Ishikawa (cell line): ENCODE measurements at regions not wholly inside any gene's neighbourhood (a gene's known extent, or its start where the extent isn't known, plus 50 kb on each side); places are given as distances from the start of the nearest gene placed in this dataset.

Experiments used
- CEBPB ChIP-seq: IDR thresholded peaks from 2 replicates; pipeline ENCODE4 v1.6.1; 2012
- CREB1 ChIP-seq: IDR thresholded peaks from 2 replicates; pipeline ENCODE4 v1.6.1; 2012; ENCODE audit warnings: low read depth
- EGR1 ChIP-seq: IDR thresholded peaks from 2 replicates; pipeline ENCODE4 v1.6.1; 2012
- EP300 ChIP-seq: IDR thresholded peaks from 2 replicates; pipeline ENCODE4 v1.6.1; 2012; ENCODE audit warnings: borderline replicate concordance
- FOXM1 ChIP-seq: IDR thresholded peaks from 2 replicates; pipeline ENCODE4 v1.6.1; 2012; ENCODE audit warnings: low read depth, borderline replicate concordance
- NFIC ChIP-seq: IDR thresholded peaks from 2 replicates; pipeline ENCODE4 v1.6.1; 2012
- RAD21 ChIP-seq: IDR thresholded peaks from 2 replicates; pipeline ENCODE4 v1.6.1; 2012; ENCODE audit warnings: low read depth
- TAF1 ChIP-seq: IDR thresholded peaks from 2 replicates; pipeline ENCODE4 v1.6.1; 2012; ENCODE audit warnings: low read depth, mild to moderate bottlenecking
- TCF12 ChIP-seq: IDR thresholded peaks from 2 replicates; pipeline ENCODE4 v1.6.1; 2012; ENCODE audit warnings: low read depth
- TEAD4 ChIP-seq: IDR thresholded peaks from 2 replicates; pipeline ENCODE4 v1.6.1; 2012
- YY1 ChIP-seq: IDR thresholded peaks from 2 replicates; pipeline ENCODE4 v1.6.1; 2012; ENCODE audit warnings: low read depth
- ZBTB7A ChIP-seq: IDR thresholded peaks from 2 replicates; pipeline ENCODE4 v1.6.1; 2012; ENCODE audit warnings: low read depth
- TF ChIP-seq, protein P1 (sequence below): IDR thresholded peaks from 2 replicates; pipeline ENCODE4 v1.6.1; 2012
- TF ChIP-seq, protein P2 (sequence below): IDR thresholded peaks from 2 replicates; pipeline ENCODE4 v1.6.1; 2012; ENCODE audit warnings: low read depth, mild to moderate bottlenecking
- TF ChIP-seq, protein P3 (sequence below): IDR thresholded peaks from 2 replicates; pipeline ENCODE4 v1.6.1; 2012

DNA sequence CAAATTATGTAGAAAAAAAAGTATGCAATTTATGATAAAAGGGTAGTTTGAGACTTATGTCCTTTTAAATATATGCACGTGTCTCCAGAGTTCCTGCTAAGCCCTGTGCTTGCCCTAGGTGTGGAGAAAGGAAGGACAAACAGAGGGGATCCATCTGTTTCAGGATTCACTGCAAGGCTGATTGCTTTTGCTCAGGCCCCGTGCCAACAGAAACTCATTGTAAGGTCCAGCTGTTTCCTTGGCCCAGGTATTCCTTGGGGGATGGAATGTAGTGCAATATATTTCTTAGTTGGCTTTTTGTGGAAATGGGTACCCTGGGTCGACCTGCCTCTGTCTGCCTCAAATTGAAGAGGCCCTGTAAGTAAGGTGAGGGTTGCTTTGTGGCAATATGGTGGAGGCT lies 268.6 kb upstream of the CLINT1 start:
- no peak for TF ChIP-seq TAF1
- TF ChIP-seq TCF12, result no peak
- TF ChIP-seq EGR1, result no peak
- TF ChIP-seq EP300, result no peak
- TF ChIP-seq, protein P1, sequence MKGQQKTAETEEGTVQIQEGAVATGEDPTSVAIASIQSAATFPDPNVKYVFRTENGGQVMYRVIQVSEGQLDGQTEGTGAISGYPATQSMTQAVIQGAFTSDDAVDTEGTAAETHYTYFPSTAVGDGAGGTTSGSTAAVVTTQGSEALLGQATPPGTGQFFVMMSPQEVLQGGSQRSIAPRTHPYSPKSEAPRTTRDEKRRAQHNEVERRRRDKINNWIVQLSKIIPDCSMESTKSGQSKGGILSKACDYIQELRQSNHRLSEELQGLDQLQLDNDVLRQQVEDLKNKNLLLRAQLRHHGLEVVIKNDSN, result no peak
- TF ChIP-seq, protein P2, sequence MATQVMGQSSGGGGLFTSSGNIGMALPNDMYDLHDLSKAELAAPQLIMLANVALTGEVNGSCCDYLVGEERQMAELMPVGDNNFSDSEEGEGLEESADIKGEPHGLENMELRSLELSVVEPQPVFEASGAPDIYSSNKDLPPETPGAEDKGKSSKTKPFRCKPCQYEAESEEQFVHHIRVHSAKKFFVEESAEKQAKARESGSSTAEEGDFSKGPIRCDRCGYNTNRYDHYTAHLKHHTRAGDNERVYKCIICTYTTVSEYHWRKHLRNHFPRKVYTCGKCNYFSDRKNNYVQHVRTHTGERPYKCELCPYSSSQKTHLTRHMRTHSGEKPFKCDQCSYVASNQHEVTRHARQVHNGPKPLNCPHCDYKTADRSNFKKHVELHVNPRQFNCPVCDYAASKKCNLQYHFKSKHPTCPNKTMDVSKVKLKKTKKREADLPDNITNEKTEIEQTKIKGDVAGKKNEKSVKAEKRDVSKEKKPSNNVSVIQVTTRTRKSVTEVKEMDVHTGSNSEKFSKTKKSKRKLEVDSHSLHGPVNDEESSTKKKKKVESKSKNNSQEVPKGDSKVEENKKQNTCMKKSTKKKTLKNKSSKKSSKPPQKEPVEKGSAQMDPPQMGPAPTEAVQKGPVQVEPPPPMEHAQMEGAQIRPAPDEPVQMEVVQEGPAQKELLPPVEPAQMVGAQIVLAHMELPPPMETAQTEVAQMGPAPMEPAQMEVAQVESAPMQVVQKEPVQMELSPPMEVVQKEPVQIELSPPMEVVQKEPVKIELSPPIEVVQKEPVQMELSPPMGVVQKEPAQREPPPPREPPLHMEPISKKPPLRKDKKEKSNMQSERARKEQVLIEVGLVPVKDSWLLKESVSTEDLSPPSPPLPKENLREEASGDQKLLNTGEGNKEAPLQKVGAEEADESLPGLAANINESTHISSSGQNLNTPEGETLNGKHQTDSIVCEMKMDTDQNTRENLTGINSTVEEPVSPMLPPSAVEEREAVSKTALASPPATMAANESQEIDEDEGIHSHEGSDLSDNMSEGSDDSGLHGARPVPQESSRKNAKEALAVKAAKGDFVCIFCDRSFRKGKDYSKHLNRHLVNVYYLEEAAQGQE, result no peak
- no peak for TF ChIP-seq ZBTB7A

DNA sequence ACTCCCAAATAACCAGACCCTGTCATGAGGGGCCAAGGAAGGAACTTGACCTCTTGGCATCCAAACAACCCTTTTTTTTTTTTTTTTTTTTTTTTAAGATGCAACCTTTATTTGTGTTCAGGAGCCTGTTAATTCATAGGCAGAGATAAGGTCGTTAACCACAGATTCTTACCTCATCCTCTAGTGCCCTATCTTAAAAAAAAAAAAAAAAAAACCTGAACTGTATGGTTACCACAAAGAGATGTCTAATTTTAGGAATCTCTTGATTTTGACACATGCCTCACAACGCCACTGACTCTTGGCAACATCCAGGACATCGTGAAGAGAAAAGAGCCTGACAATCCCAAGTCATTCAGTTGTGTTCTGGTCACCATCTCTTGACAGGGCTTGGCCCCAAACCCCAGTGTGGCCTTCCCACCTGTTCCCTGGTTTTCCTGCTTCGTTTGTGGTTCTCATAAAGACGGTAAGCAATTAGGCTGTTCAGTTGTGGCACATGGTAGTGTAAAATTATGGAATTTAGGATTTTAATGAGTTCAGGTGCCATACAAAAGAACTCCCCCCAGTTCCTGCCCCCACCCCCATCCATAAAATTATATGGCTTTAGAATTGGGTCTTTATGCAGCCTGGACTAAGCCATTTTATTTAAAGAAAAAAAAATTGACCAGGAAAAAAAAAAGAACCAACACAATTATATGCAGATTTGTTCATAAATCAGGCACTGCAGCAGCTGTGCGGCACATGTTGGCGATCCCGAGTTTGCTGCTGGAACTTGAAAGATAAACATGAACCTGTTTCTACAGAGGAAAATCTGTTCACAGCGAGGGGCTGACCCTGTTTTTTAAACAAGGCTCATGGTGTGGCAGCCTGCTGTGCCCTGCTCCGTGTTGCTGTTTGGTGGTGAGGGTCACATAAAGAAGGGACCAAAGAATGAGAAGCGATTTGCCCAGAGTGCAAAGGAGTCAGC lies 267.8 kb upstream of the CLINT1 start:
- TF ChIP-seq EP300 (no peak), FOXM1 (no peak), NFIC (no peak), YY1 (no peak)
- TF ChIP-seq, protein P1, result no peak

DNA sequence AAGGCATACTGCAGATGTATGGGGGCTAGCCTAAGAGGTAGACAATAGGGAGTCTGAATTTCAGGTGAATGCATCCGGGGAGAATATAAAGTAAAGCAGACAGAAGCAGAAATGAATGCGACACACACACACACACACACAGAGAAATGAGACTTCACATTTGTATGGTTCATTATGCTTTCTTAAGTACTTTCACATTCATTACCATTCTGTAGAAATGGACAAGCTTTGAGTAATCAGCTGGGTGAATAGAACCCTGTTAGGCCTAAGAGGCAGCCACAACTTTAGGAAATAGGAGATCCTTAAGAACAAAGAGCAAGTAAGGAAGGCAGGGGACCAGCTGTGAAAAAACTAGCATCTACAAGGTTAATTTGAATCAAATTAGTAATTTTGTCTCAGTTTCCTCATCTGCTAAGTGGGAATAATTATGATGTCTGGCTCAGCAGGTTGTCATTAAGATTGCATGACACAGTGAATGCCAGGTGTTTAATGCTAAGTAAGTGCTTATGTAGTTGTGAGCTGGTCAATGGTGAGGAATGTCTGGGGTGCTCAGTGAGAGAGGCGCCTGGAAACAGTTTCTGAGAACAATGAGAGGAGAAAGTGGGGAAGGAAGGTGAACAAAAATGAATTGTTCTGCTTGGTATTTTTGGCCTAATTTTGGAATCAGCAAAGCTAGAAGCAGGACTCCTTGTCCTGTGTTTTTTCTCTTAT lies 265.8 kb upstream of the CLINT1 start:
- TF ChIP-seq TAF1 (no peak), TEAD4 (no peak), ZBTB7A (no peak), CREB1 (no peak), CEBPB (no peak), YY1 (no peak), FOXM1 (no peak), RAD21 (no peak), EP300 (no peak)
- TF ChIP-seq, protein P2, result no peak
- TF ChIP-seq, protein P1, result no peak

DNA sequence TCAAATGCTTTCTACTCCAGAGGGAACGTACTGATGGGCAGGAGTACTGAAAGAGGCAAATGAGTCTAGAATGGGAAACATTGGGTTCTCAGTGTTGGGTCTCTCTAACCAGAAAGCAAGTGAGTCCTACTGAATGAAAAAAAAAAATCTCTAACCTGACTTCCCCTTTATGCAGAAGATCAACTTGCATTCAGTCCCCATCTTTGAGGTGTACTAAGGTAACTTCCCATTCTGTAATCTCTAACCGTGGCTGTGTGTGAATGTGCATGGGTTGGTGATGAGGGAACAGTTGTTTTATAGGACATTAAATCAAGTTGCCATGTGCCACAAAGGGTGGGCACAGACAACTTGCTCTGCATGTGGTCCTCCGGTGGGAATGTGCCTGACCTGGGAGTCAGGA lies 264.6 kb upstream of the CLINT1 start:
- TF ChIP-seq, protein P2, result no peak
- TF ChIP-seq NFIC, result no peak
- no peak for TF ChIP-seq TCF12
- TF ChIP-seq EGR1, result no peak
- no peak for TF ChIP-seq FOXM1
- no peak for TF ChIP-seq TEAD4
- no peak for TF ChIP-seq ZBTB7A
- TF ChIP-seq CREB1, result no peak
- TF ChIP-seq TAF1, result no peak
- TF ChIP-seq YY1, result no peak
- TF ChIP-seq CEBPB, result no peak
- TF ChIP-seq, protein P3, sequence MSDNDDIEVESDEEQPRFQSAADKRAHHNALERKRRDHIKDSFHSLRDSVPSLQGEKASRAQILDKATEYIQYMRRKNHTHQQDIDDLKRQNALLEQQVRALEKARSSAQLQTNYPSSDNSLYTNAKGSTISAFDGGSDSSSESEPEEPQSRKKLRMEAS, result no peak
- TF ChIP-seq, protein P1, result no peak
- TF ChIP-seq EP300, result no peak
